ENCODE measurements at regions not wholly inside any gene's neighbourhood (a gene's known extent, or its start where the extent isn't known, plus 50 kb on each side); places are given as distances from the start of the nearest gene placed in this dataset.

- ATAC-seq (no peak), DNase-seq (no peak)
- Histone ChIP-seq H3K4me3 (no peak overlapping the region), H3K9me3 (no peaks in the 10 kb centered on the region), H3K4me1 (ENCODE audit: low read depth) (no peaks in the 10 kb centered on the region), H3K36me3 (ENCODE audit: low read depth) (no peaks in the 10 kb centered on the region)
- intact Hi-C loops (cut with DNase I, micrococcal nuclease), result no loop called here
- TF ChIP-seq CTCF (IDR thresholded peaks at IDR 0.05), result no peak
These were observed 76.5 kb upstream of the NR3C1 start for GRCh38 chr5:143480001-143480400.

- intact Hi-C loops (cut with DNase I, micrococcal nuclease), result no loop called here
- Histone ChIP-seq H3K36me3 (ENCODE audit: low read depth) (no peaks in the 10 kb centered on the region), H3K9me3 (no peaks in the 10 kb centered on the region), H3K4me1 (ENCODE audit: low read depth) (no peaks in the 10 kb centered on the region), H3K4me3 (no peak overlapping the region)
- ATAC-seq (no peak), DNase-seq (no peak)
- no peak for TF ChIP-seq CTCF (IDR thresholded peaks at IDR 0.05)
These were observed 75.9 kb upstream of the NR3C1 start for GRCh38 chr5:143479394-143479793.

GRCh38 chr5:143476601-143477211 lies 73.2 kb upstream of the NR3C1 start:
- no peak for TF ChIP-seq CTCF (IDR thresholded peaks at IDR 0.05)
- intact Hi-C loops (cut with DNase I, micrococcal nuclease), result no loop called here
- ATAC-seq, result no peak

GRCh38 chr5:143474616-143475015 lies 71.1 kb upstream of the NR3C1 start:
- H3K4me1 ChIP-seq (ENCODE audit: low read depth), result no peaks in the 10 kb centered on the region
- no peaks in the 10 kb centered on the region for H3K36me3 ChIP-seq (ENCODE audit: low read depth)
- ATAC-seq (no peak), DNase-seq (no peak)
- no peak for TF ChIP-seq CTCF (IDR thresholded peaks at IDR 0.05)
- intact Hi-C loops (cut with DNase I, micrococcal nuclease), result no loop called here
- no peak overlapping the region for H3K4me3 ChIP-seq
- no peaks in the 10 kb centered on the region for H3K9me3 ChIP-seq

More at GRCh38 chr5:143476601-143477211, 73.2 kb upstream of the NR3C1 start:
- no peaks in the 10 kb centered on the region for H3K36me3 ChIP-seq (ENCODE audit: low read depth)
- no peak overlapping the region for H3K4me3 ChIP-seq
- DNase-seq, result no peak
- no peaks in the 10 kb centered on the region for H3K4me1 ChIP-seq (ENCODE audit: low read depth)
- no peaks in the 10 kb centered on the region for H3K9me3 ChIP-seq

- Histone ChIP-seq H3K36me3 (ENCODE audit: low read depth) (no peaks in the 10 kb centered on the region), H3K4me3 (no peak overlapping the region), H3K4me1 (ENCODE audit: low read depth) (no peaks in the 10 kb centered on the region), H3K9me3 (no peaks in the 10 kb centered on the region)
- no peak for TF ChIP-seq CTCF (IDR thresholded peaks at IDR 0.05)
- intact Hi-C loops (cut with DNase I, micrococcal nuclease), result no loop called here
- ATAC-seq, result no peak
- no peak for DNase-seq
These were observed 70.0 kb upstream of the NR3C1 start for GRCh38 chr5:143473481-143473880.

- intact Hi-C loops (cut with DNase I, micrococcal nuclease), result no loop called here
- Histone ChIP-seq H3K4me1 (ENCODE audit: low read depth) (no peaks in the 10 kb centered on the region), H3K4me3 (no peak overlapping the region), H3K36me3 (ENCODE audit: low read depth) (no peaks in the 10 kb centered on the region), H3K9me3 (no peaks in the 10 kb centered on the region)
- no peak for DNase-seq
- ATAC-seq, result no peak
- no peak for TF ChIP-seq CTCF (IDR thresholded peaks at IDR 0.05)
These were observed 69.1 kb upstream of the NR3C1 start for GRCh38 chr5:143472576-143472975.
